HepG2 (cell line): ENCODE measurements at regions not wholly inside any gene's neighbourhood (a gene's known extent, or its start where the extent isn't known, plus 50 kb on each side); places are given as distances from the start of the nearest gene placed in this dataset.

Experiments
- ATAC-seq: fragments of 200-7000 bp; cut with Tn5 transposase; 3 replicates; pipeline ENCODE4 v1.9.1; 2020; ENCODE audit warnings: mild to moderate bottlenecking, moderate library complexity
- BruUV-seq: library from RNA; stranded (reverse); fragments of 400-500 nt; replicated peaks from 2 replicates; lab custom pipeline; 2021; lab: Mats Ljungman, UMichigan
- CTCF ChIA-PET: fragments of 300-600 bp; formaldehyde crosslinking; extraction: SDS; loops from one replicate; lab custom pipeline; 2021; ENCODE audit warnings: low total read pairs, inconsistent platforms, low intra/inter-chr PET ratio; lab: Yijun Ruan, JAX
- POLR2A ChIA-PET: fragments of 350-600 bp; sonication (Branson Sonifier 250); formaldehyde crosslinking; loops from one replicate; lab custom pipeline; 2020; ENCODE audit warnings: antibody characterized with exemption, inconsistent platforms; lab: Yijun Ruan, JAX
- DNase-seq: peaks from one replicate; pipeline ENCODE4 v3.0.0-alpha.2; 2015; ENCODE audit warnings: low spot score
- FAIRE-seq: peaks from 3 replicates; lab custom pipeline; 2011; peaks lifted over from hg19 to GRCh38; lab: Jason Lieb, UNC
- H2AFZ ChIP-seq: one replicate; pipeline ENCODE4 v1.6.1; 2011; ENCODE audit warnings: low read length, inconsistent platforms
- H3K27ac ChIP-seq: fragments of 300-600 bp; 3 replicates; pipeline ENCODE4 v1.8.0; 2011; ENCODE audit warnings: mixed run types, mild to moderate bottlenecking, mixed read lengths, low read length, inconsistent platforms; ENCODE audit not compliant: insufficient read depth; ENCODE audit errors: extremely low read length
- H3K27me3 ChIP-seq, 2 experiments: fragments of 200-600 bp in 1 of 2; 2 replicates in 1 of 2; 3 replicates in 1 of 2; pipeline versions ENCODE4 v1.6.0 to v1.8.0; 2011; ENCODE audit warnings: low read length in 2 of 2, mild to moderate bottlenecking in 2 of 2, moderate library complexity in 2 of 2, inconsistent platforms in 1 of 2; ENCODE audit not compliant: insufficient read depth in 2 of 2, control insufficient read depth in 1 of 2
- H3K36me3 ChIP-seq, 2 experiments: fragments of 200-600 bp in 1 of 2; replicated peaks in 1 of 2; 2 replicates in 1 of 2; 3 replicates in 1 of 2; pipeline versions ENCODE4 v1.5.1 to v1.8.0; 2011; ENCODE audit warnings: low read length in 2 of 2, inconsistent platforms in 1 of 2; ENCODE audit not compliant: insufficient read depth in 2 of 2, control insufficient read depth in 1 of 2
- H3K4me1 ChIP-seq: 2 replicates; pipeline ENCODE4 v1.5.1; 2012; ENCODE audit warnings: low read length, inconsistent platforms; ENCODE audit not compliant: insufficient read depth
- H3K4me2 ChIP-seq: 2 replicates; pipeline ENCODE4 v1.6.0; 2011; ENCODE audit warnings: low read depth, low read length, inconsistent platforms
- H3K4me3 ChIP-seq, 3 experiments: fragments of 200-600 bp in 1 of 3; sonication (generic), shearing (Covaris generic) in 1 of 3; replicated peaks in 1 of 3; 2 replicates each; pipeline ENCODE4 v1.5.1; 2011 to 2016; ENCODE audit warnings: low read length in 3 of 3, inconsistent platforms in 2 of 3, low read depth in 2 of 3, mild to moderate bottlenecking in 2 of 3, control low read depth in 1 of 3, mixed read lengths in 1 of 3; ENCODE audit not compliant: insufficient read depth in 1 of 3
- H3K79me2 ChIP-seq: one replicate; pipeline ENCODE4 v1.6.1; 2011; ENCODE audit warnings: low read length, inconsistent platforms; ENCODE audit not compliant: insufficient read depth
- H3K9ac ChIP-seq: 2 replicates; pipeline ENCODE4 v1.6.0; 2011; ENCODE audit warnings: mild to moderate bottlenecking, low read depth, low read length, inconsistent platforms; ENCODE audit not compliant: insufficient read depth
- H3K9me3 ChIP-seq: 2 replicates; pipeline ENCODE4 v1.5.1; 2012; ENCODE audit warnings: mild to moderate bottlenecking, low read length
- H4K20me1 ChIP-seq: 2 replicates; pipeline ENCODE4 v1.6.0; 2011; ENCODE audit warnings: inconsistent platforms, mild to moderate bottlenecking, low read length, moderate library complexity; ENCODE audit not compliant: insufficient read depth
- BRD4 ChIP-seq: sonication (generic); formaldehyde crosslinking; IDR thresholded peaks from 2 replicates; pipeline ENCODE4 v1.4.0; 2020; ENCODE audit warnings: missing genetic modification reagents
- CREB3 ChIP-seq: sonication (generic); formaldehyde crosslinking; IDR thresholded peaks from 2 replicates; pipeline ENCODE4 v1.5.0; 2020; ENCODE audit warnings: missing genetic modification reagents
- EEA1 ChIP-seq: sonication (generic); formaldehyde crosslinking; IDR thresholded peaks from 2 replicates; pipeline ENCODE4 v1.5.1; 2020; ENCODE audit warnings: mild to moderate bottlenecking, missing genetic modification reagents, borderline replicate concordance
- EZH2 ChIP-seq: conservative IDR thresholded peaks from 2 replicates; pipeline ENCODE4 v1.6.1; 2012; ENCODE audit warnings: mild to moderate bottlenecking, low read depth, low read length, moderate library complexity
- KDM5A ChIP-seq: fragments of 200-600 bp; sonication (generic); IDR thresholded peaks from 2 replicates; pipeline ENCODE4 v1.7.0; 2018; ENCODE audit warnings: antibody characterized with exemption, mild to moderate bottlenecking, low read length, borderline replicate concordance
- POLR2AphosphoS2 ChIP-seq: IDR thresholded peaks from 2 replicates; pipeline ENCODE4 v1.6.1; 2011; ENCODE audit warnings: low read depth, low read length, improper control_type of control experiment
- RAD51 ChIP-seq: fragments of 450-650 bp; IDR thresholded peaks from 2 replicates; pipeline ENCODE4 v1.6.1; 2016; ENCODE audit warnings: borderline replicate concordance
- SPEN ChIP-seq: sonication (generic); formaldehyde crosslinking; IDR thresholded peaks from 2 replicates; pipeline ENCODE4 v1.5.1; 2020; ENCODE audit warnings: low read depth, mild to moderate bottlenecking, missing genetic modification reagents
- ZNF224 ChIP-seq: sonication (generic); formaldehyde crosslinking; IDR thresholded peaks from 2 replicates; pipeline ENCODE4 v1.5.0; 2020; ENCODE audit warnings: mild to moderate bottlenecking, missing genetic modification reagents
- ZNF232 ChIP-seq: sonication (generic); formaldehyde crosslinking; IDR thresholded peaks from 2 replicates; pipeline ENCODE4 v1.4.0; 2020; ENCODE audit warnings: missing genetic modification reagents, borderline replicate concordance
- ZNF441 ChIP-seq: sonication (generic); formaldehyde crosslinking; IDR thresholded peaks from 2 replicates; pipeline ENCODE4 v1.7.0; 2021; ENCODE audit warnings: missing genetic modification reagents, borderline replicate concordance
- ZNF446 ChIP-seq: sonication (generic); formaldehyde crosslinking; IDR thresholded peaks from 2 replicates; pipeline ENCODE4 v1.5.0; 2020; ENCODE audit warnings: mild to moderate bottlenecking, missing genetic modification reagents
- in situ Hi-C: cut with HindIII; loops from 2 replicates; pipeline ENCODE4 v1.10.0; 2017; ENCODE audit warnings: low pct_unique_long_range_greater_than_20kb; ENCODE audit not compliant: extremely low pct_ligation_motif_present
- intact Hi-C: fragments of 100-400 bp; cut with micrococcal nuclease; formaldehyde crosslinking; loops from one replicate; pipeline ENCODE4 v1.10.0; 2022; ENCODE audit not compliant: unreplicated experiment
- TF ChIP-seq, protein P1 (sequence below): sonication (generic); formaldehyde crosslinking; IDR thresholded peaks from 2 replicates; pipeline ENCODE4 v1.4.0; 2020; ENCODE audit warnings: missing genetic modification reagents, borderline replicate concordance
- TF ChIP-seq, protein P2 (sequence below): sonication (generic); formaldehyde crosslinking; IDR thresholded peaks from 2 replicates; pipeline ENCODE4 v1.4.0; 2020; ENCODE audit warnings: missing genetic modification reagents, borderline replicate concordance
- TF ChIP-seq, protein P3 (sequence below): sonication (generic); formaldehyde crosslinking; IDR thresholded peaks from 2 replicates; pipeline ENCODE4 v1.4.0; 2020; ENCODE audit warnings: missing genetic modification reagents
- TF ChIP-seq, protein P4 (sequence below): sonication (generic); formaldehyde crosslinking; IDR thresholded peaks from 2 replicates; pipeline ENCODE4 v1.5.0; 2020; ENCODE audit warnings: missing genetic modification reagents, mild to moderate bottlenecking, borderline replicate concordance

DNA sequence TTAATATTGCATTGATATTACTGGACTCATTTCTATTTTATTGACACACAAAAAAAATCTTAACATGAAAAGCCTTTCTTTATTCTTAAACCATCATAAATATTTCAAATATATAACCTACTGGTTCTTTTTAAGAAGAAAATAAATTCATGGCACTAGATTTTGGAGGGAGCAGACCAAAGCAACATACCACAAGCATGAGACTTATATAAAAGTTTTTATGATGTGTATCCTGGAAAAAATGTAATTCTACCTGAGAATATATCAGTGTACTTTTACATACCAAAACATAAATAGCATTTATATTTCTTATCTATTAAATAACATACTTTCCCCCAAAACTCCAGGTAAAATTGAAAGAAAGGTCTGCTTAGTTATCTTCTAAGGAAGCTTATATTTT lies 508.2 kb upstream of the SEMA3D start:
- ChIA-PET CTCF (no interaction called here), POLR2A (no interaction called here)
- TF ChIP-seq ZNF441 (CRISPR knock-in tag) (no peak), BRD4 (CRISPR knock-in tag) (no peak), POLR2AphosphoS2 (no peak), RAD51 (no peak), CREB3 (CRISPR knock-in tag) (no peak), EEA1 (no peak), ZNF232 (CRISPR knock-in tag) (no peak), EZH2 (no peak), KDM5A (no peak), SPEN (CRISPR knock-in tag) (no peak), ZNF224 (CRISPR knock-in tag) (no peak), ZNF446 (CRISPR knock-in tag) (no peak)
- TF ChIP-seq, protein P1, sequence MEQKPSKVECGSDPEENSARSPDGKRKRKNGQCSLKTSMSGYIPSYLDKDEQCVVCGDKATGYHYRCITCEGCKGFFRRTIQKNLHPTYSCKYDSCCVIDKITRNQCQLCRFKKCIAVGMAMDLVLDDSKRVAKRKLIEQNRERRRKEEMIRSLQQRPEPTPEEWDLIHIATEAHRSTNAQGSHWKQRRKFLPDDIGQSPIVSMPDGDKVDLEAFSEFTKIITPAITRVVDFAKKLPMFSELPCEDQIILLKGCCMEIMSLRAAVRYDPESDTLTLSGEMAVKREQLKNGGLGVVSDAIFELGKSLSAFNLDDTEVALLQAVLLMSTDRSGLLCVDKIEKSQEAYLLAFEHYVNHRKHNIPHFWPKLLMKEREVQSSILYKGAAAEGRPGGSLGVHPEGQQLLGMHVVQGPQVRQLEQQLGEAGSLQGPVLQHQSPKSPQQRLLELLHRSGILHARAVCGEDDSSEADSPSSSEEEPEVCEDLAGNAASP (CRISPR knock-in tag) = no peak
- TF ChIP-seq, protein P2, sequence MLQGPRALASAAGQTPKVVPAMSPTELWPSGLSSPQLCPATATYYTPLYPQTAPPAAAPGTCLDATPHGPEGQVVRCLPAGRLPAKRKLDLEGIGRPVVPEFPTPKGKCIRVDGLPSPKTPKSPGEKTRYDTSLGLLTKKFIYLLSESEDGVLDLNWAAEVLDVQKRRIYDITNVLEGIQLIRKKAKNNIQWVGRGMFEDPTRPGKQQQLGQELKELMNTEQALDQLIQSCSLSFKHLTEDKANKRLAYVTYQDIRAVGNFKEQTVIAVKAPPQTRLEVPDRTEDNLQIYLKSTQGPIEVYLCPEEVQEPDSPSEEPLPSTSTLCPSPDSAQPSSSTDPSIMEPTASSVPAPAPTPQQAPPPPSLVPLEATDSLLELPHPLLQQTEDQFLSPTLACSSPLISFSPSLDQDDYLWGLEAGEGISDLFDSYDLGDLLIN = no peak
- TF ChIP-seq, protein P3, sequence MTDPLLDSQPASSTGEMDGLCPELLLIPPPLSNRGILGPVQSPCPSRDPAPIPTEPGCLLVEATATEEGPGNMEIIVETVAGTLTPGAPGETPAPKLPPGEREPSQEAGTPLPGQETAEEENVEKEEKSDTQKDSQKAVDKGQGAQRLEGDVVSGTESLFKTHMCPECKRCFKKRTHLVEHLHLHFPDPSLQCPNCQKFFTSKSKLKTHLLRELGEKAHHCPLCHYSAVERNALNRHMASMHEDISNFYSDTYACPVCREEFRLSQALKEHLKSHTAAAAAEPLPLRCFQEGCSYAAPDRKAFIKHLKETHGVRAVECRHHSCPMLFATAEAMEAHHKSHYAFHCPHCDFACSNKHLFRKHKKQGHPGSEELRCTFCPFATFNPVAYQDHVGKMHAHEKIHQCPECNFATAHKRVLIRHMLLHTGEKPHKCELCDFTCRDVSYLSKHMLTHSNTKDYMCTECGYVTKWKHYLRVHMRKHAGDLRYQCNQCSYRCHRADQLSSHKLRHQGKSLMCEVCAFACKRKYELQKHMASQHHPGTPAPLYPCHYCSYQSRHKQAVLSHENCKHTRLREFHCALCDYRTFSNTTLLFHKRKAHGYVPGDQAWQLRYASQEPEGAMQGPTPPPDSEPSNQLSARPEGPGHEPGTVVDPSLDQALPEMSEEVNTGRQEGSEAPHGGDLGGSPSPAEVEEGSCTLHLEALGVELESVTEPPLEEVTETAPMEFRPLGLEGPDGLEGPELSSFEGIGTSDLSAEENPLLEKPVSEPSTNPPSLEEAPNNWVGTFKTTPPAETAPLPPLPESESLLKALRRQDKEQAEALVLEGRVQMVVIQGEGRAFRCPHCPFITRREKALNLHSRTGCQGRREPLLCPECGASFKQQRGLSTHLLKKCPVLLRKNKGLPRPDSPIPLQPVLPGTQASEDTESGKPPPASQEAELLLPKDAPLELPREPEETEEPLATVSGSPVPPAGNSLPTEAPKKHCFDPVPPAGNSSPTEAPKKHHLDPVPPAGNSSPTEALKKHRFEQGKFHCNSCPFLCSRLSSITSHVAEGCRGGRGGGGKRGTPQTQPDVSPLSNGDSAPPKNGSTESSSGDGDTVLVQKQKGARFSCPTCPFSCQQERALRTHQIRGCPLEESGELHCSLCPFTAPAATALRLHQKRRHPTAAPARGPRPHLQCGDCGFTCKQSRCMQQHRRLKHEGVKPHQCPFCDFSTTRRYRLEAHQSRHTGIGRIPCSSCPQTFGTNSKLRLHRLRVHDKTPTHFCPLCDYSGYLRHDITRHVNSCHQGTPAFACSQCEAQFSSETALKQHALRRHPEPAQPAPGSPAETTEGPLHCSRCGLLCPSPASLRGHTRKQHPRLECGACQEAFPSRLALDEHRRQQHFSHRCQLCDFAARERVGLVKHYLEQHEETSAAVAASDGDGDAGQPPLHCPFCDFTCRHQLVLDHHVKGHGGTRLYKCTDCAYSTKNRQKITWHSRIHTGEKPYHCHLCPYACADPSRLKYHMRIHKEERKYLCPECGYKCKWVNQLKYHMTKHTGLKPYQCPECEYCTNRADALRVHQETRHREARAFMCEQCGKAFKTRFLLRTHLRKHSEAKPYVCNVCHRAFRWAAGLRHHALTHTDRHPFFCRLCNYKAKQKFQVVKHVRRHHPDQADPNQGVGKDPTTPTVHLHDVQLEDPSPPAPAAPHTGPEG (CRISPR knock-in tag) = no peak
- TF ChIP-seq, protein P4, sequence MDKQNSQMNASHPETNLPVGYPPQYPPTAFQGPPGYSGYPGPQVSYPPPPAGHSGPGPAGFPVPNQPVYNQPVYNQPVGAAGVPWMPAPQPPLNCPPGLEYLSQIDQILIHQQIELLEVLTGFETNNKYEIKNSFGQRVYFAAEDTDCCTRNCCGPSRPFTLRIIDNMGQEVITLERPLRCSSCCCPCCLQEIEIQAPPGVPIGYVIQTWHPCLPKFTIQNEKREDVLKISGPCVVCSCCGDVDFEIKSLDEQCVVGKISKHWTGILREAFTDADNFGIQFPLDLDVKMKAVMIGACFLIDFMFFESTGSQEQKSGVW = no peak

More for the DNA sequence above, 508.2 kb upstream of the SEMA3D start:
- Histone ChIP-seq H3K9me3 (no peaks in the 10 kb centered on the region), H3K4me3 (no peak overlapping the region), H3K4me2 (no peak overlapping the region), H3K27ac (no peak overlapping the region), H3K27me3 (no peaks in the 10 kb centered on the region), H2AFZ (no peak overlapping the region), H3K4me1 (no peaks in the 10 kb centered on the region), H3K79me2 (no peaks in the 10 kb centered on the region), H4K20me1 (no peaks in the 10 kb centered on the region), H3K9ac (no peak overlapping the region), H3K36me3 (no peaks in the 10 kb centered on the region)
- BruUV-seq = no TSS peak
- DNase-seq (no peak), ATAC-seq (no peak), FAIRE-seq (no peak)
- intact Hi-C loops = no loop called here
- in situ Hi-C loops = no loop called here
